HepG2 (cell line): ENCODE measurements at regions not wholly inside any gene's neighbourhood (a gene's known extent, or its start where the extent isn't known, plus 50 kb on each side); places are given as distances from the start of the nearest gene placed in this dataset.

ENCODE experiments used
- ATAC-seq: fragments of 200-7000 bp; cut with Tn5 transposase; 3 replicates; pipeline ENCODE4 v1.9.1; 2020; ENCODE audit warnings: mild to moderate bottlenecking, moderate library complexity
- BruUV-seq: library from RNA; stranded (reverse); fragments of 400-500 nt; replicated peaks from 2 replicates; lab custom pipeline; 2021; lab: Mats Ljungman, UMichigan
- CTCF ChIA-PET: fragments of 300-600 bp; formaldehyde crosslinking; extraction: SDS; loops from one replicate; lab custom pipeline; 2021; ENCODE audit warnings: low total read pairs, inconsistent platforms, low intra/inter-chr PET ratio; lab: Yijun Ruan, JAX
- POLR2A ChIA-PET: fragments of 350-600 bp; sonication (Branson Sonifier 250); formaldehyde crosslinking; loops from one replicate; lab custom pipeline; 2020; ENCODE audit warnings: antibody characterized with exemption, inconsistent platforms; lab: Yijun Ruan, JAX
- DNase-seq: peaks from one replicate; pipeline ENCODE4 v3.0.0-alpha.2; 2015; ENCODE audit warnings: low spot score
- FAIRE-seq: peaks from 3 replicates; lab custom pipeline; 2011; peaks lifted over from hg19 to GRCh38; lab: Jason Lieb, UNC
- H2AFZ ChIP-seq: one replicate; pipeline ENCODE4 v1.6.1; 2011; ENCODE audit warnings: low read length, inconsistent platforms
- H3K27ac ChIP-seq: fragments of 300-600 bp; 3 replicates; pipeline ENCODE4 v1.8.0; 2011; ENCODE audit warnings: mixed run types, mild to moderate bottlenecking, mixed read lengths, low read length, inconsistent platforms; ENCODE audit not compliant: insufficient read depth; ENCODE audit errors: extremely low read length
- H3K27me3 ChIP-seq, 2 experiments: fragments of 200-600 bp in 1 of 2; 2 replicates in 1 of 2; 3 replicates in 1 of 2; pipeline versions ENCODE4 v1.6.0 to v1.8.0; 2011; ENCODE audit warnings: low read length in 2 of 2, mild to moderate bottlenecking in 2 of 2, moderate library complexity in 2 of 2, inconsistent platforms in 1 of 2; ENCODE audit not compliant: insufficient read depth in 2 of 2, control insufficient read depth in 1 of 2
- H3K36me3 ChIP-seq, 2 experiments: fragments of 200-600 bp in 1 of 2; replicated peaks in 1 of 2; 2 replicates in 1 of 2; 3 replicates in 1 of 2; pipeline versions ENCODE4 v1.5.1 to v1.8.0; 2011; ENCODE audit warnings: low read length in 2 of 2, inconsistent platforms in 1 of 2; ENCODE audit not compliant: insufficient read depth in 2 of 2, control insufficient read depth in 1 of 2
- H3K4me1 ChIP-seq: 2 replicates; pipeline ENCODE4 v1.5.1; 2012; ENCODE audit warnings: low read length, inconsistent platforms; ENCODE audit not compliant: insufficient read depth
- H3K4me2 ChIP-seq: 2 replicates; pipeline ENCODE4 v1.6.0; 2011; ENCODE audit warnings: low read depth, low read length, inconsistent platforms
- H3K4me3 ChIP-seq, 3 experiments: fragments of 200-600 bp in 1 of 3; sonication (generic), shearing (Covaris generic) in 1 of 3; replicated peaks in 1 of 3; 2 replicates each; pipeline ENCODE4 v1.5.1; 2011 to 2016; ENCODE audit warnings: low read length in 3 of 3, inconsistent platforms in 2 of 3, low read depth in 2 of 3, mild to moderate bottlenecking in 2 of 3, control low read depth in 1 of 3, mixed read lengths in 1 of 3; ENCODE audit not compliant: insufficient read depth in 1 of 3
- H3K79me2 ChIP-seq: one replicate; pipeline ENCODE4 v1.6.1; 2011; ENCODE audit warnings: low read length, inconsistent platforms; ENCODE audit not compliant: insufficient read depth
- H3K9ac ChIP-seq: 2 replicates; pipeline ENCODE4 v1.6.0; 2011; ENCODE audit warnings: mild to moderate bottlenecking, low read depth, low read length, inconsistent platforms; ENCODE audit not compliant: insufficient read depth
- H3K9me3 ChIP-seq: 2 replicates; pipeline ENCODE4 v1.5.1; 2012; ENCODE audit warnings: mild to moderate bottlenecking, low read length
- H4K20me1 ChIP-seq: 2 replicates; pipeline ENCODE4 v1.6.0; 2011; ENCODE audit warnings: inconsistent platforms, mild to moderate bottlenecking, low read length, moderate library complexity; ENCODE audit not compliant: insufficient read depth
- CEBPB ChIP-seq: IDR thresholded peaks from 2 replicates; pipeline ENCODE4 v1.6.1; 2011; ENCODE audit warnings: low read depth, low read length, improper control_type of control experiment, borderline replicate concordance
- MYNN ChIP-seq: sonication (generic); formaldehyde crosslinking; IDR thresholded peaks from 2 replicates; pipeline ENCODE4 v1.4.0; 2020; ENCODE audit warnings: mild to moderate bottlenecking, low read depth, missing genetic modification reagents
- PCBP2 ChIP-seq: fragments of 200-400 bp; formaldehyde crosslinking; optimal IDR thresholded peaks from 2 replicates; pipeline ENCODE3; 2018; ENCODE audit warnings: low read length, low read depth; ENCODE audit not compliant: poor library complexity, severe bottlenecking
- RFXANK ChIP-seq: IDR thresholded peaks from 2 replicates; pipeline ENCODE4 v1.6.1; 2016
- ZBTB49 ChIP-seq: sonication (generic); formaldehyde crosslinking; IDR thresholded peaks from 2 replicates; pipeline ENCODE4 v1.4.0; 2020; ENCODE audit warnings: missing genetic modification reagents, borderline replicate concordance
- ZKSCAN1 ChIP-seq: fragments of 150-350 bp; IDR thresholded peaks from 2 replicates; pipeline ENCODE4 v1.6.1; 2014; ENCODE audit warnings: low read length
- ZNF569 ChIP-seq: sonication (generic); formaldehyde crosslinking; IDR thresholded peaks from 2 replicates; pipeline ENCODE4 v1.5.0; 2020; ENCODE audit warnings: mild to moderate bottlenecking, missing genetic modification reagents, moderate library complexity, borderline replicate concordance
- ZNF841 ChIP-seq: sonication (generic); formaldehyde crosslinking; IDR thresholded peaks from 2 replicates; pipeline ENCODE4 v1.8.1; 2023; ENCODE audit warnings: missing genetic modification reagents, borderline replicate concordance
- ZSCAN30 ChIP-seq: sonication (generic); formaldehyde crosslinking; IDR thresholded peaks from 2 replicates; pipeline ENCODE4 v1.5.0; 2020; ENCODE audit warnings: mild to moderate bottlenecking, missing genetic modification reagents
- WGBS: methylation state at CpG from one replicate; pipeline ENCODE4 v1.1.6; 2017; ENCODE audit warnings: low lambda C conversion rate; 5-methylcytosine and 5-hydroxymethylcytosine counted together
- in situ Hi-C: cut with HindIII; loops from 2 replicates; pipeline ENCODE4 v1.10.0; 2017; ENCODE audit warnings: low pct_unique_long_range_greater_than_20kb; ENCODE audit not compliant: extremely low pct_ligation_motif_present
- intact Hi-C: fragments of 100-400 bp; cut with micrococcal nuclease; formaldehyde crosslinking; loops from one replicate; pipeline ENCODE4 v1.10.0; 2022; ENCODE audit not compliant: unreplicated experiment
- TF ChIP-seq, protein P1 (sequence below), 2 experiments: sonication (generic) in 1 of 2; formaldehyde crosslinking in 1 of 2; IDR thresholded peaks; 2 replicates each; pipeline versions ENCODE4 v1.4.0 to v1.6.1; 2018 to 2020; ENCODE audit warnings: missing genetic modification reagents in 2 of 2, borderline replicate concordance in 1 of 2, low read depth in 1 of 2, mild to moderate bottlenecking in 1 of 2, missing biosample characterization in 1 of 2

GRCh38 chr6:112983713-112984261, 636.7 kb downstream of the RFPL4B start:
- H4K20me1 ChIP-seq: no peaks in the 10 kb centered on the region
- in situ Hi-C loops: no loop called here
- FAIRE-seq (no peak), ATAC-seq (no peak), DNase-seq (no peak)
- no peak overlapping the region for H3K4me3 ChIP-seq
- no peaks in the 10 kb centered on the region for H3K4me1 ChIP-seq
- no TSS peak for BruUV-seq
- H2AFZ ChIP-seq: no peak overlapping the region
- TF ChIP-seq CEBPB (peak; percentile 84), MYNN (CRISPR knock-in tag) (no peak)
- H3K79me2 ChIP-seq: no peaks in the 10 kb centered on the region
- no peak overlapping the region for H3K27ac ChIP-seq
- H3K36me3 ChIP-seq: no peaks in the 10 kb centered on the region
- H3K9ac ChIP-seq: no peak overlapping the region
- WGBS: 29% methylated on average over 1 of the region's 1 CpG
- POLR2A ChIA-PET: no interaction called here
- CTCF ChIA-PET: no interaction called here
- no peaks in the 10 kb centered on the region for H3K27me3 ChIP-seq
- intact Hi-C loops: no loop called here
- H3K9me3 ChIP-seq: no peaks in the 10 kb centered on the region
- H3K4me2 ChIP-seq: no peak overlapping the region

- WGBS: 19% methylated on average over 2 of the region's 2 CpGs
- intact Hi-C loops: no loop called here
- ChIA-PET CTCF (no interaction called here), POLR2A (no interaction called here)
- H3K79me2 ChIP-seq: no peaks in the 10 kb centered on the region
- no peaks in the 10 kb centered on the region for H4K20me1 ChIP-seq
- FAIRE-seq: no peak
- BruUV-seq: no TSS peak
- H3K27me3 ChIP-seq: no peaks in the 10 kb centered on the region
- H3K36me3 ChIP-seq: no peaks in the 10 kb centered on the region
- no peak for ATAC-seq
- no peak overlapping the region for H3K9ac ChIP-seq
- H3K9me3 ChIP-seq: no peaks in the 10 kb centered on the region
- DNase-seq: no peak
- no peak overlapping the region for H3K4me2 ChIP-seq
- in situ Hi-C loops: no loop called here
- H3K4me3 ChIP-seq: no peak overlapping the region
- H2AFZ ChIP-seq: no peak overlapping the region
- H3K4me1 ChIP-seq: no peaks in the 10 kb centered on the region
- no peak overlapping the region for H3K27ac ChIP-seq
- TF ChIP-seq RFXANK (CRISPR knock-in tag) (no peak), PCBP2 (no peak), ZNF841 (CRISPR knock-in tag) (no peak), ZSCAN30 (CRISPR knock-in tag) (no peak), ZKSCAN1 (no peak), ZBTB49 (CRISPR knock-in tag) (no peak), ZNF569 (CRISPR knock-in tag) (no peak)
- TF ChIP-seq, protein P1, sequence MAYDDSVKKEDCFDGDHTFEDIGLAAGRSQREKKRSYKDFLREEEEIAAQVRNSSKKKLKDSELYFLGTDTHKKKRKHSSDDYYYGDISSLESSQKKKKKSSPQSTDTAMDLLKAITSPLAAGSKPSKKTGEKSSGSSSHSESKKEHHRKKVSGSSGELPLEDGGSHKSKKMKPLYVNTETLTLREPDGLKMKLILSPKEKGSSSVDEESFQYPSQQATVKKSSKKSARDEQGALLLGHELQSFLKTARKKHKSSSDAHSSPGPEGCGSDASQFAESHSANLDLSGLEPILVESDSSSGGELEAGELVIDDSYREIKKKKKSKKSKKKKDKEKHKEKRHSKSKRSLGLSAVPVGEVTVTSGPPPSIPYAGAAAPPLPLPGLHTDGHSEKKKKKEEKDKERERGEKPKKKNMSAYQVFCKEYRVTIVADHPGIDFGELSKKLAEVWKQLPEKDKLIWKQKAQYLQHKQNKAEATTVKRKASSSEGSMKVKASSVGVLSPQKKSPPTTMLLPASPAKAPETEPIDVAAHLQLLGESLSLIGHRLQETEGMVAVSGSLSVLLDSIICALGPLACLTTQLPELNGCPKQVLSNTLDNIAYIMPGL (CRISPR knock-in tag; IDR thresholded peaks at IDR 0.05; ENCODE audit: borderline replicate concordance in 1 of 2, low read depth in 1 of 2): no peak
Observed at GRCh38 chr6:112984899-112985298, 637.8 kb downstream of the RFPL4B start.
